ENCODE measurements at regions not wholly inside any gene's neighbourhood (a gene's known extent, or its start where the extent isn't known, plus 50 kb on each side); places are given as distances from the start of the nearest gene placed in this dataset.

DNA sequence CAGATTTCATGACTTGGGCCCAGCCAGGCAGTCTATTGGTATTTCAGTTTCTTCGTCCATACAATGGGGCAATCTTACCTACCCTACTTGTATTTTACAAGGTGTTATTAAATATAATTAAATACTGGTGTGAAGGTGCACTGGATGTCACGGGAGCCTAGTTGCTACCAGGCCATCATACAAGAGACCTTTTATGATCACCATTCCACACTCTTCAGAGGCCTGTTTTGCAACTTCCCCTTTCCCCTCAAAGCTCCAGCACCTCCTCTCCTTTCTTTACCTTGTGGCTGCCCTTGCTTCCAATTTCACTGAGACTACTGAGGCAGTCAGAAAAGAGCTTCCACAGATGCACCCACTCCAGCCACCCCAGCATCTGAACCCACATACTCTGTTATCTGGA lies 93.8 kb upstream of the HELT start:
- no peak for DNase-seq
- H3K27me3 ChIP-seq (replicated peaks in 1 of 7) = no peaks in the 10 kb centered on the region
- no peaks in the 10 kb centered on the region for H3K36me3 ChIP-seq
- TF ChIP-seq POLR2A (IDR thresholded peaks at IDR 0.05) (no peak), POLR2AphosphoS5 (IDR thresholded peaks at IDR 0.05) (no peak)
- TF ChIP-seq, protein P1, sequence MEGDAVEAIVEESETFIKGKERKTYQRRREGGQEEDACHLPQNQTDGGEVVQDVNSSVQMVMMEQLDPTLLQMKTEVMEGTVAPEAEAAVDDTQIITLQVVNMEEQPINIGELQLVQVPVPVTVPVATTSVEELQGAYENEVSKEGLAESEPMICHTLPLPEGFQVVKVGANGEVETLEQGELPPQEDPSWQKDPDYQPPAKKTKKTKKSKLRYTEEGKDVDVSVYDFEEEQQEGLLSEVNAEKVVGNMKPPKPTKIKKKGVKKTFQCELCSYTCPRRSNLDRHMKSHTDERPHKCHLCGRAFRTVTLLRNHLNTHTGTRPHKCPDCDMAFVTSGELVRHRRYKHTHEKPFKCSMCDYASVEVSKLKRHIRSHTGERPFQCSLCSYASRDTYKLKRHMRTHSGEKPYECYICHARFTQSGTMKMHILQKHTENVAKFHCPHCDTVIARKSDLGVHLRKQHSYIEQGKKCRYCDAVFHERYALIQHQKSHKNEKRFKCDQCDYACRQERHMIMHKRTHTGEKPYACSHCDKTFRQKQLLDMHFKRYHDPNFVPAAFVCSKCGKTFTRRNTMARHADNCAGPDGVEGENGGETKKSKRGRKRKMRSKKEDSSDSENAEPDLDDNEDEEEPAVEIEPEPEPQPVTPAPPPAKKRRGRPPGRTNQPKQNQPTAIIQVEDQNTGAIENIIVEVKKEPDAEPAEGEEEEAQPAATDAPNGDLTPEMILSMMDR (IDR thresholded peaks at IDR 0.05 in 8 of 11, conservative IDR thresholded peaks at IDR 0.05 in 3 of 11) = no peak
- 73 to 94% (median 82%) methylated on average over 2 of the region's 2 CpGs for WGBS, 5 donors
- H3K9me3 ChIP-seq = peaks cover 0 to 22% (median 10%) of the 10 kb centered on the region in 8 donors
- no peak overlapping the region for H3K4me3 ChIP-seq
- intact Hi-C loops (cut with DNase I; ENCODE audit: low total_unique reads) = no loop called here
- H3K4me1 ChIP-seq = no peaks in the 10 kb centered on the region
- H3K27ac ChIP-seq = no peak overlapping the region

GRCh38 chr4:184929476-184929875 lies 88.8 kb upstream of the HELT start:
- no peak for DNase-seq
- TF ChIP-seq POLR2A (IDR thresholded peaks at IDR 0.05) = no peak
- TF ChIP-seq POLR2AphosphoS5 (IDR thresholded peaks at IDR 0.05) = no peak
- TF ChIP-seq, protein P1 (IDR thresholded peaks at IDR 0.05 in 8 of 11, conservative IDR thresholded peaks at IDR 0.05 in 3 of 11) = no peak
- no peaks in the 10 kb centered on the region for H3K27me3 ChIP-seq (replicated peaks in 1 of 7)
- H3K4me3 ChIP-seq = no peak overlapping the region
- no peaks in the 10 kb centered on the region for H3K36me3 ChIP-seq
- H3K27ac ChIP-seq = no peak overlapping the region
- 90 to 96% (median 93%) methylated on average over 8 of the region's 8 CpGs for WGBS, 5 donors
- no peaks in the 10 kb centered on the region for H3K4me1 ChIP-seq
- intact Hi-C loops (cut with DNase I; ENCODE audit: low total_unique reads) = no loop called here
- peaks cover 0 to 18% (median 10%) of the 10 kb centered on the region in 8 donors for H3K9me3 ChIP-seq

- Histone ChIP-seq H3K4me3 (no peak overlapping the region), H3K27me3 (replicated peaks in 1 of 7) (no peaks in the 10 kb centered on the region), H3K9me3 (peaks cover 0 to 18% (median 10%) of the 10 kb centered on the region in 8 donors), H3K4me1 (no peaks in the 10 kb centered on the region), H3K27ac (no peak overlapping the region), H3K36me3 (no peaks in the 10 kb centered on the region)
- intact Hi-C loops (cut with DNase I; ENCODE audit: low total_unique reads) = no loop called here
- no peak for TF ChIP-seq POLR2A (IDR thresholded peaks at IDR 0.05)
- no peak for TF ChIP-seq POLR2AphosphoS5 (IDR thresholded peaks at IDR 0.05)
- TF ChIP-seq, protein P1 (IDR thresholded peaks at IDR 0.05 in 8 of 11, conservative IDR thresholded peaks at IDR 0.05 in 3 of 11) = no peak
- no peak for DNase-seq
These were observed 88.3 kb upstream of the HELT start for GRCh38 chr4:184930026-184930425.

DNA sequence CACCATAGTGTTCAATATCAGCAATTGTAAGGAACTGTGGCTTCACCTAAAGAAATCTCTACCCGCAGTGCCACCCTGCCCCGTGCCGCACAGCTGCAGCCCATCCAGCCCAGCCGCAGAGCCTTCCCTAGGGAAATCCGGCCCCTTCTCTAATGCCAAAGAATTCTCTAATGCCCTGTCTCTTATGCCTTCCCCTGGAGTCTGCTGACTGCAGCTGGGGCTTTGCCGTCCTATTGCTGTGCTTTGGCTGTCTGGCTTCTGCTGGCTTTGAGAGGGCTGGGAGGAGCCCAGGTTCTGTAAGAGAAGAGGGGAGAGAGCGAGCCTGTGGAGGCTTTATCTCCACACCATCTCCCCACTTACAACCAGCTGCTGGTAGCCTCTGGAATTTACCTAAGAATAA lies 85.9 kb upstream of the HELT start:
- no peaks in the 10 kb centered on the region for H3K4me1 ChIP-seq
- H3K36me3 ChIP-seq = no peaks in the 10 kb centered on the region
- H3K27me3 ChIP-seq (replicated peaks in 1 of 7) = peaks cover 0 to 4% (median 0%) of the 10 kb centered on the region in 7 donors
- no peak overlapping the region for H3K27ac ChIP-seq
- TF ChIP-seq, protein P1 (IDR thresholded peaks at IDR 0.05 in 8 of 11, conservative IDR thresholded peaks at IDR 0.05 in 3 of 11) = no peak
- TF ChIP-seq POLR2A (IDR thresholded peaks at IDR 0.05) (no peak), POLR2AphosphoS5 (IDR thresholded peaks at IDR 0.05) (no peak)
- WGBS, 5 donors = 71 to 79% (median 75%) methylated on average over 7 of the region's 7 CpGs
- DNase-seq = no peak
- H3K9me3 ChIP-seq = peaks cover 0 to 11% (median 5%) of the 10 kb centered on the region in 8 donors
- H3K4me3 ChIP-seq = no peak overlapping the region
- intact Hi-C loops (cut with DNase I; ENCODE audit: low total_unique reads) = no loop called here
